Ureter (tissue), 1 donor: ENCODE measurements at regions not wholly inside any gene's neighbourhood (a gene's known extent, or its start where the extent isn't known, plus 50 kb on each side); places are given as distances from the start of the nearest gene placed in this dataset.
"Not testable (repeated sequence)": the region's sequence is repeated elsewhere in the genome, so short reads cannot be mapped to it uniquely, and the experiment has no call there.

Source experiments
- DNase-seq: peaks from one replicate; pipeline ENCODE4 v3.0.0-alpha.2; 2020; ENCODE audit warnings: low spot score
- donor health status: DM: yes; HTN: yes; CAD: no.

GRCh38 chr2:120625865-120626560 lies 109.7 kb upstream of the GLI2 start:
- peak; percentile 71 for DNase-seq

GRCh38 chr2:120626566-120626965 lies 109.1 kb upstream of the GLI2 start:
- no peak for DNase-seq

DNA sequence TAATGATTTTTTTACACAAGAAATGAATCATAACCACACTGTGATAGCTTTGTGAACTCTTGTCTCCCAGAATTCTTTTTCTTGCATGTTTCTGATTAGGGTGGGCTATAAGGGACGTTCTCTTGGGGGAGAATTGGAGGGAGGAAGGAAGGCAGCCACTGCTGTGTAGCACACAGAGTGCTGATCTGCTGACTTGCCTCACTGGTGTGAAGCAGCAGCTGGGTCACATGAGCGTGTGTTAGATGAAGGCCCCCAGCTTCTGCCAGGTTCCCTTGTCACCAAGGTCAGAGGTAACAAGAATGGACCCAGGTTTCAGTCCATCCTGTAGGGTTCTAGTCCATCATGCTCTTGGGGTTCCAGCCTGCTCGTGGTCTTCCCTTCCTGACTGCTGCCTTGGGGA lies 107.4 kb upstream of the GLI2 start:
- no peak for DNase-seq

DNA sequence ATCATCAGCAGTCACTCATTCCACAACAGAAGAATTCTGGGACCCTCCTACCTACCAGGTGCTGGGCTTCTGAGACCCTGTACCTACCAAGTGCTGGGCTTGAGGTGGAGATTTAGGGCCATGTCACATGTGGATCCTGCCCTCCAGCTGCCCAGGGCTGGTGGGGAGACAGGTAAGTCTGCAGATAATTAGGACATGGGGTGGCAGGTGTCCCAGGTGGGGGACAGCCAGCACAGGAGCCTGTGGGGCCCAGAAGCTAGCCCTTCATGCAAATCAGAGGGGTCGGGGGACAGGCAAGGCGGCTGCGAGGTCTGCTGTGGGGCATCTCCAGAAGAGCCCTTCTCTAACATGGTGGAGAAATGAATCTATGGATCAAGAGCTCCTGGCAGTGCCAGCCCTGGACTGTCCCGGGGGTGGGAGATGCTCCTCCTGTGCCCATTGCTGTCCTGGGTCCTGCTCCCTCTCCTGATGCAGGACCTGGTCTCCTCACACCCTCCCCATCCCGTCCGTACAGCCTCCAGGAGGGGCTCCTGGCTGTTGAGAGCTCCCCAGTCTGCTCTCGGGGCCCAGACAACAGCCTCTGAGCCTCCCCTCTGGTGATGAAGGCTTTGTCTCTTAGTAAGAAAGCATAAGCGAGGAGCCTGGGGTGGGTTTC lies 106.3 kb upstream of the GLI2 start:
- no peak for DNase-seq

DNA sequence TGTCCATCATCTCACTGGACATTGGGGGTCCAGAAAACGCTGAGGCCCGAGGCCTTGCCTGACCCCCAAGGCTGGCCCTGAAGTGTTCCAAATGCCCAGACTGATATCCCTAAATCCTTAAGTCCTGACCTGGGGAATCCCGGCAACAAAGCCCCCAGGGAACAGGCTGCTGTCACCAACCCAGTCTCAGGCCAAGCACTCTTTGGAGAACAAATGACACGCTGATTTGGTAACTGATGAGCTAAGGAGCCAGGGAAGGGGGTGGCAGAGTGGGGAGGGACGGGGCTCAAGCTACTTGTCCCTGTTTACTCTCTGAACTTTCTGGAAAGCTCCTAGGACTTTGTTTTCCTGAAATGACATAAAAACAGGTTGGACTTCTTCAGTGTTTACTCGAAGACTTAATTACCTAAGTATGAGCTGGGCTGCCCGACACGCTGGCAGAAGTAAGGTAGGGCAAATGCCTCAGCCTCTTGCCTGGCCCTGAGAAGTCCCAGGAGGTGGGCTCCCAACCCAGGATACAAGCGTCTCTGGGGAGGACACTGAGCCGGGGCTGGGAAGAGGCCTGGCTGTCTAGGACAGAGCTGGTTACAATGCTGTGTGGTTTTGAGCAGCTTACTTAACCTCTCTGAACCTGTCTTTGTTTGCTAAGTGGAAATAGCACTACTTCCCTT lies 105.5 kb upstream of the GLI2 start:
- DNase-seq, result no peak

- no peak for DNase-seq
Measured at GRCh38 chr2:120631236-120631635, 104.4 kb upstream of the GLI2 start.

DNA sequence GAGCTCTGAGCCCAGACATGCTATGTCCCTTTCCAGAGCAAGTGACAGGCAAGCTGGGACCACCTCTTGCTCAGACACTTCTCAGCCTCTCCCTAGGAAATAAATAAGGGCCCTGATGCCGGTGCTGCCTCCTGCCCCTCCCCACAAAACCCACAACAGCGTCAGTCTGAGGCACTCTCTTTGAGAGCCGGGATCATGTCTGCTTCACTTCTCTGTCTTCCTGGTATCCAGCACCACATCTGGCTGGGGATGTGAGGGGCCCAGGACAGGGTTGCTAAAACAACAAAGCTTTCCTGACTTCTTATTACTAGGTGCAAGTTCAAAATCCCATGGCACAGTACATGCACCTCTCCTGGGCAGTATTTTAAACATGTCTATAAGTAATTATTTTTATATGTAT lies 103.9 kb upstream of the GLI2 start:
- DNase-seq, result no peak

DNA sequence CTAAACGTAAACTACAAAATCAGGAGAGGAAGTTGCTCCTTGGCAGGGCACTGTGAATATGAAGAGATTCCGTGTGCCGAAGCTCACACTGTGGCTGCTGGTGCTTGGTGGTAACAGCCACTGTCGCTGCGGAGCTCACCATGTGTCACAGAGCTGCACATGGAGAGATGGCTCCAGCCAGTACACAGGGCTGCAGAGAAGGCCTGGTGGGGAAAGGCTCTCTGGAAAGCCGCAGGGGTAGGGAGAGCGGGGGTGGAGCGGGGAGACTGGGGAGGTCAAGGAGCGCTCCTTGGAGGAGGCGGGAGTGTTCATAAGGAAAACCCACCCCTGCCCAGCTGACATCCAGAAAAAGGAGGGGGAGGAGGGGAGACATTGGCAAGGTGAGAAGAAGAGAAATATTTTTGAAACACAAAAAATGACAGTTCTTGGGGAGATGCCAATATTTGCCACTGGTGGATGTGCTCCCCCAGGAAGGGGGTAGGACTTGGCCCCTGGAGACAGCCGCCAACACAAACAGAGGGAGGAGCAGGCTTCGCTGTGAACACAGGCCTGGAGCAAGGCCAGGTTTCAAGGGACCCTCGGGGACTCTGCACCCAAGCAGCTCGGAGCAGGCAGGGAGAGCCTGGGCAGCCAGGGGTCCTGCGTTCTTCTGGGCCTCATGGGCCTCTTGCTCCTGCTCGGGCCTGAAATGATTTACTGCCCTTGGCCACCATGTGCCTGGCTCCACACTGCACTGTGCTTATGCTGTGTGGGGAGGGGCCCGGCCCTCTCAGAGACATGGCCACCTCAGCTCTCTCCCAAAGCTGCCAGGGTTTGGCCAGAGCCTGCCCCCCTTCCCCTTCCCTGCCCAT lies 102.6 kb upstream of the GLI2 start:
- DNase-seq, result no peak

GRCh38 chr2:120634533-120634932 lies 101.1 kb upstream of the GLI2 start:
- no peak for DNase-seq

GRCh38 chr2:120635146-120635545 lies 100.5 kb upstream of the GLI2 start:
- no peak for DNase-seq

DNA sequence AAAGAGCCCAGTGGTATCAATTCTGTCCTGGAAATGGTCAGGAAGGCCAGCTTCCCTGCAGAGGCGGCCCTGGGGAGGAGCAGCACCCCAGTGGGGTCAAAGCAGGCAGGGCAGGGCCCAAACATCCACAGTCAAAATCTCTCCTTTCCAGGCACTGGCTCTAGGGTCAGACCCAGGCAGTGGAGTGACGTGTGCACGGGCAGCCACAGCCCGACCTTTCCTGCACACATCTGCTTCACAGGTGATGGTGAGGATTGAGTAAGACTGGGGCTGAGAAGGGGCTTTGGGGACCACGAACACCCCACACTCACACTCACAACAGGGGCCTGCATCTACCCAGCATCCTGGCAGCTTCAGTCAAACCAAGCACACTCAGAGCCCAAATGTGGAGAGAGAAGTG lies 97.8 kb upstream of the GLI2 start:
- no peak for DNase-seq

- no peak for DNase-seq
Measured at GRCh38 chr2:120638450-120638849, 97.2 kb upstream of the GLI2 start.

- DNase-seq, result no peak
Measured at GRCh38 chr2:120641366-120641771, 94.3 kb upstream of the GLI2 start.

DNA sequence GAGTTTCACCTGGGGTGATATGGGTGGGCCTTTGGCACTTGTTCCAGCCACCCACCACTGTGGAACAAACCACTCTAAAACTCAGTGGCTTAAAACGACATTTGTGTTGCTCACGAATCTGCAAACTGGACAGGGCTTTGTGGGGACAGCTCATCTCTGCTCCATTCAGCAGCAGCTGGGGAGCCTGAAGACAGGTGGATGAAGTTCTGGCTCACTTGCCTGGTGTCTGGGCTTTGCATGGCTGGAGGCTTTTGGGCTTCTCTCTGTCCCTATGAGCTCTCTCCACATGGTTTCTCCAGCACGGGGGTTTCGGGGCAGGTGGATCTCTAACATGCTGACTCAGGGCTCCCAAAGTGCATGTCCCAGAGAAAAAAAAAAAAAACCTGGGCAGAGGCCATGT lies 93.0 kb upstream of the GLI2 start:
- DNase-seq, result no peak

- no peak for DNase-seq
Measured at GRCh38 chr2:120646994-120647393, 88.7 kb upstream of the GLI2 start.

GRCh38 chr2:120647487-120647886 lies 88.2 kb upstream of the GLI2 start:
- DNase-seq, result no peak

- DNase-seq, result not testable (repeated sequence)
Measured at GRCh38 chr2:120649381-120649780, 86.3 kb upstream of the GLI2 start.

DNA sequence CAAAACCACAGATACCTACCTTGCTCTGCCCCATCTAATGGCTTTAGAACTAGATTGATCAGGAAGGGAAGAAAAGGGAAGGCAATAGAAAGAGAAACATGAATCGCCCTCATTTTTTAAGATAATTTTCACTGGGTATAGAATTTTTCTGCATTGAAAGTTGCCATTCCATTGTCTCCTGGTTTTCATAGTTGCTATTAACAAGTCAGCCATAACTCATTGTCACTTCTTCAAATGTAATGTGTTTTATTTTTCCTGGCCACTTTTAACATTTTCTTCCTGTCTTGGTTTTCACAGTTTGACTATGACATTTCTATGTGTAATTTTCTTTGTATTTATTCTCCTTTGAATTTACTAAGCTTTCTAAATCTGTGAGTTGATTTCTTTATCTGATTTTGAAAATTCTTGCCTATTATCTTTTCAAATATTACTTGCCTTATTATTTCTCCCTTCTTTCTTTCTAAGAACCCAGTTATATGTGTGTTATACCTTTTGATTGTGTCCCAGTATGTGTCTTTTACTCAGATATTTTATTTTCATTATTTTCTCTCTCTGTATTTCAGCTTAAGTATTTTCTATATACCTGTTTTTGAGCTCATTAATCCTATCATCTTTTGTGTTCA lies 85.5 kb upstream of the GLI2 start:
- no peak for DNase-seq

- no peak for DNase-seq
Measured at GRCh38 chr2:120651818-120652217, 83.8 kb upstream of the GLI2 start.

DNA sequence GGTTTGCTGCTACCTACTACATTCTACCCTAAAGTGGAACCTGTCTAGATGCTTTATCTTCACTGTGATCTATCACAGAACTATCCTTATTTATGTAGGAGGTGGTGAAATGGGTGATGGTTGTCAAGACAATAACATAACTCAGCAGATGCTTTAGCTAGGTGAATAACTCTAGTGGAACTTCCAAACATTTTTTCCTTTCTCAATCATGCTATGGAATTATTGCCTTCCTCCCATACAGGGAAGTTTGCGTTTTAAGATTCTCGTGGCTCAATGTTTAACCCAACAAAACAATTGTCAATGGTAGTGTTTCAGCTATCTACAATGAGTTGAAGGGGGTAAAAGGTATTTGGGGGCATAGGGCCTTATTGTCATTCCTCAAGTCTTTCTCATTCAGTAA lies 82.6 kb upstream of the GLI2 start:
- DNase-seq, result no peak

GRCh38 chr2:120653871-120654270 lies 81.8 kb upstream of the GLI2 start:
- DNase-seq, result no peak
